GM12892 (cell line): ENCODE measurements at regions not wholly inside any gene's neighbourhood (a gene's known extent, or its start where the extent isn't known, plus 50 kb on each side); places are given as distances from the start of the nearest gene placed in this dataset.

Experiments
- POLR2A ChIP-seq: IDR thresholded peaks from 2 replicates; pipeline ENCODE4 v1.6.1; 2011; ENCODE audit warnings: low read depth, low read length, control low read depth
- POLR2AphosphoS5 ChIP-seq: IDR thresholded peaks from 2 replicates; pipeline ENCODE4 v1.6.1; 2011; ENCODE audit warnings: low read depth, low read length, control low read depth

- TF ChIP-seq POLR2A, result no peak
- no peak for TF ChIP-seq POLR2AphosphoS5
Measured at GRCh38 chr4:1536579-1537409, 130.6 kb upstream of the NKX1-1 start.
